ENCODE measurements at regions not wholly inside any gene's neighbourhood (a gene's known extent, or its start where the extent isn't known, plus 50 kb on each side); places are given as distances from the start of the nearest gene placed in this dataset.
"Not testable (repeated sequence)": the region's sequence is repeated elsewhere in the genome, so short reads cannot be mapped to it uniquely, and the experiment has no call there.

- H3K4me3 ChIP-seq (ENCODE audit: low read depth, poor library complexity, severe bottlenecking): no peak overlapping the region
- WGBS, 2 donors: 91 to 92% methylated on average over 54 of the region's 54 CpGs
- intact Hi-C loops (cut with DNase I; ENCODE audit: low total_unique reads): no loop called here
- DNase-seq (ENCODE audit: low spot score in 2 of 2): no peak
- TF ChIP-seq POLR2A (IDR thresholded peaks at IDR 0.05) (no peak), CTCF (IDR thresholded peaks at IDR 0.05) (no peak)
These were observed 94.2 kb downstream of the TMEM18 start for GRCh38 chr2:582792-583528.

DNA sequence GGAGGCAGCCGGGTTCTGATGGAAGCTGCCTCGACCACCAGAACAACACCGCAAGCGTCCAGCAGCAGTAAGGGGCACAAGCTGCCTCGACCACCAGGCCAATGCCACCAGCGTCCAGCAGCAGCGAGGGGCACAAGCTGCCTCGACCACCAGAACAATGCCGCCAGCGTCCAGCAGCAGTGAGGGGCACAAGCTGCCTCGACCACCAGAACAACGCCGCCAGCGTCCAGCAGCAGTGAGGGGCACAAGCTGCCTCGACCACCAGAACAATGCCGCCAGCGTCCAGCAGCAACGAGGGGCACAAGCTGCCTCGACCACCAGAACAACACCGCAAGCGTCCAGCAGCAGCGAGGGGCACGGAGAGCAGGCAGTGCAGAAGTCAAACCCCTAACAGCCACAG, 94.9 kb downstream of the TMEM18 start:
- 90 to 92% methylated on average over 21 to 23 of the region's 23 CpGs for WGBS, 2 donors
- intact Hi-C loops (cut with DNase I; ENCODE audit: low total_unique reads); H3K4me3 ChIP-seq (ENCODE audit: low read depth, poor library complexity, severe bottlenecking): not testable (repeated sequence)
- peak in 1 of 2 donors; percentile 66 for DNase-seq (ENCODE audit: low spot score in 2 of 2)

DNA sequence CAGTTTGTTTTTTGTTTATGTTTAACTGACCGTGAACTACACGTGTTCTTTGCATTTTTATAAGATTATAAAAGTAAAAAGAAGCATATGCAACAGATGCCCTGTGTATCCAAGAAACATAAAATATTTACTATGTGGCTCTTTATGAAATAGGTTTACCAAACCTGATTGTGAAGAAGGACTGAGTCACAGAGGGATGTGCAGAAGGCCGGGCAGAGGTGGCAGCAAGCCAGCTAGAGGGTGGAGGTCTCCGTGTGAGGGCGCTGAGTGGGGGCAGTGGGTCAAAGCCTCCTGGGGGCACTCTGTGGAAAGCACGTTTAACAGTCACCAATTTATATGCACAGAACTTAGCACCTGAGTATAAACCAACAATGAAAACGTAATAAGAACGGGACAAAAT, 97.2 kb downstream of the TMEM18 start:
- 65 to 68% methylated on average over 8 of the region's 8 CpGs for WGBS, 2 donors
- DNase-seq (ENCODE audit: low spot score in 2 of 2): peak in 1 of 2 donors; percentile 66
- intact Hi-C loops (cut with DNase I; ENCODE audit: low total_unique reads): no loop called here
- TF ChIP-seq CTCF (IDR thresholded peaks at IDR 0.05) (no peak), POLR2A (IDR thresholded peaks at IDR 0.05) (no peak)
- H3K4me3 ChIP-seq (ENCODE audit: low read depth, poor library complexity, severe bottlenecking): no peak overlapping the region

DNA sequence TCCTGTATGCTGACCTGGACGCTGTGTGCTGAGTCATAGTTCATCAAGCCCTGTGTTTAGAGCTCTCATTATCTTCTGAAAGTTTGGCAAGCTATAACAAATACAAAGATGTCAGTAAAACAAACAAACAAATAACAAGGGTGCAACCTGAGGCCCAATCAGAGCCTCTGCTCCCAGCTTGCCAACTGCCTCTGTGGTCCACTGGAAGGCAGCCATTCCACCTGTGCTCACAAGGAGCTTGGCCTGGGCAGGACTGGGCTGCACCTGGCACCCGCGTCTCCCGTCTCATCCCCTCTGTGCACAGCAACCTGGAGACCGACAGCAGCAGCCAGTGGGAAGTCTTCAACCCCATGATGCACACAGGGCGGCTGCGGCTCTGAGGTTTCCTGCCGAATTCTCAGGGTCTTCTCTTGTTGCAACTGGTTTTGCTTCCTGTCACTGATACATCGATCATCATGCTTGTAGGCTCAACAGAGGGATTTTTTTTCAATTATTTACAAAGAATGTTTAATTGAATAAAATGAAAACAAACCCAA, 97.8 kb downstream of the TMEM18 start:
- H3K4me3 ChIP-seq (ENCODE audit: low read depth, poor library complexity, severe bottlenecking): no peak overlapping the region
- no peak for TF ChIP-seq CTCF (IDR thresholded peaks at IDR 0.05)
- TF ChIP-seq POLR2A (IDR thresholded peaks at IDR 0.05): no peak
- no peak for DNase-seq (ENCODE audit: low spot score in 2 of 2)
- intact Hi-C loops (cut with DNase I; ENCODE audit: low total_unique reads): no loop called here
- WGBS, 2 donors: 77 to 83% methylated on average over 9 of the region's 9 CpGs

- no peak overlapping the region for H3K4me3 ChIP-seq (ENCODE audit: low read depth, poor library complexity, severe bottlenecking)
- DNase-seq (ENCODE audit: low spot score in 2 of 2): no peak
- no peak for TF ChIP-seq CTCF (IDR thresholded peaks at IDR 0.05)
- no peak for TF ChIP-seq POLR2A (IDR thresholded peaks at IDR 0.05)
- intact Hi-C loops (cut with DNase I; ENCODE audit: low total_unique reads): no loop called here
These were observed 100.9 kb downstream of the TMEM18 start for GRCh38 chr2:576292-576691.

- DNase-seq (ENCODE audit: low spot score in 2 of 2): peak in 1 of 2 donors; percentile 82
- intact Hi-C loops (cut with DNase I; ENCODE audit: low total_unique reads): no loop called here
- no peak for TF ChIP-seq CTCF (IDR thresholded peaks at IDR 0.05)
- TF ChIP-seq POLR2A (IDR thresholded peaks at IDR 0.05): no peak
- no peak overlapping the region for H3K4me3 ChIP-seq (ENCODE audit: low read depth, poor library complexity, severe bottlenecking)
- 47 to 52% methylated on average over 1 of the region's 1 CpG for WGBS, 2 donors
These were observed 101.4 kb downstream of the TMEM18 start for GRCh38 chr2:575727-576236.
